Erythroblast (primary cell): ENCODE measurements at regions not wholly inside any gene's neighbourhood (a gene's known extent, or its start where the extent isn't known, plus 50 kb on each side); places are given as distances from the start of the nearest gene placed in this dataset.
"Not testable (repeated sequence)": the region's sequence is repeated elsewhere in the genome, so short reads cannot be mapped to it uniquely, and the experiment has no call there.

Source experiments
- DNase-seq, 2 experiments: peaks; one replicate each; lab custom pipeline; 2025; lab: John Stamatoyannopoulos, UW

DNA sequence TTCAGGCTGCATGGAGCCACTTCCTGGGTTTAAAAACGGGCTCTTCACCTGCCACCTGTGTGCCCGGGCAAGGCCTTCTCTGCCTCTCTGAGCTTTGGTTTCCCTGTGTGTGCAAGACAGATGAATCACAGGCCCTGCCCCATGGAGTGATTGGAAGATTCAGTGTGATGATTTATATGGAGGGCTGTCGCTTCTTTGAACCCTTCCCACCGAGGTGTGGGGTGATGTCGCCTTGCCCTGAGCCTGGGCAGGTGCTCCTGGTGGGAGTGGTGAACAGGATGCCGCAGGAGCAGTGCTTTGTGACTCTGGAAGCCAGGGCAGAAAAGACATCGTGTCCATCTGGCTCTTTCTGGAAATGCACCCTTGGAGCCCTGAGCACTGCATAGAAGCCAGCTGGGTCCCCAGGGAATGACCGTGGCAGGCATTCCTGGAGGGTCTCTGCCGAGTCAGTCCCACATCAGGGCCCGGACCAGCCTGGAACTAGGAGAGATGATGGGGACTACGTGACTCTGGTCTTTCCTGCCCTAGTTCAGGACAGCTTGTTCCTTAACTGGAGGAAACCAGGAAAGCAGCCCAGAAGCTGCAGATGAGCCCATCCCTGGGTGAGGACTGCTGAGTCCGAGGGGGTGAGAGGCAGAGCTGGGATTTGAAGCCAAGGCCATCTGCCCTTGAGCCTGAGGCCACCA, 56.1 kb upstream of the METTL9 start:
- DNase-seq = not testable (repeated sequence)

DNA sequence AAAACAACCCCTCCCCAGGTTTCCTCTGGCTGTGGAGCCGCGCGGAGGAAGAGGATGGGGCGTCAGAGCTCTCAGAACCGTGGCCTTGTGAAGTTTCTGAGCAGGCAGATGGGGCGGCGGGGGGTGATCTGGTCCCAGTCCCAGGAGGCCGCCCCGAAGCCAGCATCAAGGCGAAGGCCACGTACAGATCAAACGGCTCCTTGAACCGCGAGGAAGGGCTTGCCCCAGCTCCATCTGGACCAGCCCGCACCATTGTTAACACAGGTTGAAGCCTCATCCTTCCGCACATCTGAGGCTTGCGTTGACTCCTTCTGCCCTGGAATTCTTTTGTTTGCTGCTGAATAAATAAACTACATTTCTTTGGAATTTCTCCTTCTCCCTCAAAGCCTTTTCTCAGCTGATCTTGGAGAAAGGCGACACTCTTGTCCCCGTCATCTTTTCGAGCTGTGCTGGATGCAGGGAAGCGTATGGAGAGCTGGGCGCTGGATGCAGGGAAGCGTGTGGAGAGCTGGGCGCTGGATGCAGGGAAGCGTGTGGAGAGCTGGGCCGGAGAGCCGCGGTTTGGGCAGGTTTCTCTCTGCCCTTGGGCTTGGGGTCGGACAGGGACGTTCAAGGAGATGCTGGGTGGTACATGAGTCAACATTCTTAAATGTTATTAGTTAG, 53.6 kb upstream of the METTL9 start:
- DNase-seq = not testable (repeated sequence)

DNA sequence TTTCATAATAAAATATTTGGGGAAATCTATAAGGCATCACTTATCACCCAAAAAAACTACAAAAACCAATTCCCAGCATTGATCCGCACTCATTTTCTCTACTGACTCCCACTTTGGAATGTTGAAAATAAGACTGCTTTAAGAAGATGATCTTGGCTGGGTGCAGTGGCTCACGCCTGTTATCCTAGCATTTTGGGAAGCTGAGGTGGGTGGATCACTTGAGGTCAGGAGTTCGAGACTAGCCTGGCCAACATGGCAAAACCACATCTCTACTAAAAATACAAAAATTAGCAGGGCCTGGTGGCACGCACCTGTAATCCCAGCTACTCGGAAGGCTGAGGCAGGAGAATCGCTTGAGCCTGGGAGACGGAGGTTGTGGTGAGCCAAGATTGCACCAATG, 50.0 kb upstream of the METTL9 start:
- not testable (repeated sequence) for DNase-seq
